GM12878 (cell line): ENCODE measurements at regions not wholly inside any gene's neighbourhood (a gene's known extent, or its start where the extent isn't known, plus 50 kb on each side); places are given as distances from the start of the nearest gene placed in this dataset.

Experiments
- ATAC-seq: fragments of 200-7000 bp; cut with Tn5 transposase; 3 replicates; pipeline ENCODE4 v1.9.1; 2020; ENCODE audit warnings: mild to moderate bottlenecking, moderate library complexity
- BruUV-seq: library from RNA; stranded (reverse); fragments of 400-500 nt; replicated peaks from 2 replicates; lab custom pipeline; 2021; lab: Mats Ljungman, UMichigan
- CTCF ChIA-PET: fragments of 300-600 bp; sonication (Branson Sonifier 250); formaldehyde crosslinking; extraction: SDS; loops from one replicate; lab custom pipeline; 2021; ENCODE audit warnings: inconsistent platforms; lab: Yijun Ruan, JAX
- POLR2A ChIA-PET: fragments of 350-600 bp; formaldehyde crosslinking; extraction: SDS; loops from one replicate; lab custom pipeline; 2021; ENCODE audit warnings: inconsistent platforms; lab: Charles Lee
- RAD21 ChIA-PET: fragments of 300-600 bp; sonication (Branson Sonifier 250); formaldehyde crosslinking; loops from one replicate; lab custom pipeline; 2023; ENCODE audit warnings: antibody characterized with exemption; ENCODE audit not compliant: unreplicated experiment; lab: Charles Lee
- SMC1A ChIA-PET: fragments of 300-600 bp; sonication (Branson Sonifier 250); formaldehyde crosslinking; loops from one replicate; lab custom pipeline; 2023; ENCODE audit not compliant: unreplicated experiment, uncharacterized antibody; lab: Charles Lee
- DNase-seq: peaks from one replicate; pipeline ENCODE4 v3.0.0-alpha.2; 2011; ENCODE audit warnings: low read depth, low spot score
- FAIRE-seq: peaks from 3 replicates; lab custom pipeline; 2011; peaks lifted over from hg19 to GRCh38; lab: Jason Lieb, UNC
- H2AFZ ChIP-seq: 2 replicates; pipeline ENCODE4 v1.6.0; 2011; ENCODE audit warnings: low read depth, low read length, control low read depth; ENCODE audit not compliant: control insufficient read depth
- H3K27ac ChIP-seq: 2 replicates; pipeline ENCODE4 v1.5.1; 2011; ENCODE audit warnings: control low read depth; ENCODE audit not compliant: control insufficient read depth, insufficient read depth
- H3K27me3 ChIP-seq, 2 experiments: replicated peaks in 1 of 2; 2 replicates each; pipeline versions ENCODE4 v1.6.0 to v1.6.1; 2011; ENCODE audit warnings: low read length in 1 of 2; ENCODE audit not compliant: control insufficient read depth in 2 of 2, insufficient read depth in 2 of 2
- H3K36me3 ChIP-seq, 2 experiments: 2 replicates each; pipeline ENCODE4 v1.5.1; 2011; ENCODE audit warnings: low read length in 1 of 2; ENCODE audit not compliant: control insufficient read depth in 2 of 2, insufficient read depth in 2 of 2
- H3K4me1 ChIP-seq: 2 replicates; pipeline ENCODE4 v1.6.1; 2011; ENCODE audit warnings: mild to moderate bottlenecking, low read length, moderate library complexity, mixed read lengths; ENCODE audit not compliant: control insufficient read depth, insufficient read depth
- H3K4me2 ChIP-seq: 2 replicates; pipeline ENCODE4 v1.6.0; 2011; ENCODE audit warnings: control low read depth; ENCODE audit not compliant: control insufficient read depth, insufficient read depth
- H3K4me3 ChIP-seq: fragments of 200-600 bp; sonication (generic); 2 replicates; pipeline ENCODE4 v1.5.1; 2016
- H3K79me2 ChIP-seq: 2 replicates; pipeline ENCODE4 v1.6.0; 2011; ENCODE audit warnings: low read length; ENCODE audit not compliant: control insufficient read depth, insufficient read depth
- H3K9ac ChIP-seq: 2 replicates; pipeline ENCODE4 v1.8.0; 2011; ENCODE audit warnings: low read length, control low read depth, mixed read lengths; ENCODE audit not compliant: control insufficient read depth, insufficient read depth
- H3K9me3 ChIP-seq: replicated peaks from 3 replicates; pipeline ENCODE4 v1.5.1; 2011; ENCODE audit warnings: mild to moderate bottlenecking, low read length; ENCODE audit not compliant: control insufficient read depth, insufficient read depth
- H4K20me1 ChIP-seq: 2 replicates; pipeline ENCODE4 v1.6.0; 2011; ENCODE audit not compliant: control insufficient read depth, insufficient read depth
- CHD4 ChIP-seq: fragments of 200-600 bp; sonication (generic); IDR thresholded peaks from 2 replicates; pipeline ENCODE4 v1.6.1; 2016; ENCODE audit warnings: mild to moderate bottlenecking
- ETV6 ChIP-seq, 2 experiments: fragments of 450-650 bp in 1 of 2; IDR thresholded peaks in 1 of 2; conservative IDR thresholded peaks in 1 of 2; 2 replicates each; pipeline ENCODE4 v1.6.1; 2014; ENCODE audit warnings: antibody characterized with exemption in 1 of 2, borderline replicate concordance in 1 of 2, low read depth in 1 of 2, mild to moderate bottlenecking in 1 of 2, moderate library complexity in 1 of 2
- KDM1A ChIP-seq: fragments of 200-600 bp; sonication (generic); IDR thresholded peaks from 2 replicates; pipeline ENCODE4 v1.6.1; 2016; ENCODE audit warnings: borderline replicate concordance
- LARP7 ChIP-seq: fragments of 450-650 bp; IDR thresholded peaks from 2 replicates; pipeline ENCODE4 v1.6.1; 2017; ENCODE audit warnings: mild to moderate bottlenecking
- NR2C2 ChIP-seq: IDR thresholded peaks from 2 replicates; pipeline ENCODE4 v1.6.1; 2011; ENCODE audit warnings: borderline replicate concordance, low read depth; ENCODE audit not compliant: control insufficient read depth, insufficient read length
- POLR2AphosphoS2 ChIP-seq: IDR thresholded peaks from 2 replicates; pipeline ENCODE4 v1.6.1; 2011; ENCODE audit warnings: low read depth, mild to moderate bottlenecking, low read length, improper control_type of control experiment, moderate library complexity
- SMC3 ChIP-seq: IDR thresholded peaks from 2 replicates; pipeline ENCODE4 v1.6.1; 2011; ENCODE audit warnings: low read length, improper control_type of control experiment, borderline replicate concordance
- ZZZ3 ChIP-seq: IDR thresholded peaks from 2 replicates; pipeline ENCODE4 v1.6.1; 2011; ENCODE audit warnings: low read depth; ENCODE audit not compliant: control insufficient read depth, insufficient read length
- WGBS: methylation state at CpG from one replicate; pipeline ENCODE4 v1.1.6; 2016; ENCODE audit warnings: low lambda C conversion rate; ENCODE audit not compliant: insufficient replicate concordance, insufficient coverage; ENCODE audit errors: missing lambda C conversion rate; 5-methylcytosine and 5-hydroxymethylcytosine counted together
- in situ Hi-C: fragments of 300-500 bp; cut with MboI; formaldehyde crosslinking; loops from 9 replicates; pipeline ENCODE4 v1.14.3; 2018; ENCODE audit warnings: mixed read lengths
- intact Hi-C: fragments of 100-400 bp; cut with micrococcal nuclease; formaldehyde crosslinking; loops from one replicate; pipeline ENCODE4 v1.14.2; 2022; ENCODE audit not compliant: unreplicated experiment
- TF ChIP-seq, protein P1 (sequence below): fragments of 450-650 bp; IDR thresholded peaks from 2 replicates; pipeline ENCODE4 v1.6.1; 2018; ENCODE audit warnings: borderline replicate concordance, mild to moderate bottlenecking; ENCODE audit not compliant: partially characterized antibody
- TF ChIP-seq, protein P2 (sequence below): IDR thresholded peaks from 2 replicates; pipeline ENCODE4 v1.6.1; 2012; ENCODE audit warnings: low read depth, low read length, improper control_type of control experiment
- TF ChIP-seq, protein P3 (sequence below): fragments of 450-650 bp; formaldehyde crosslinking; IDR thresholded peaks from 2 replicates; pipeline ENCODE4 v1.5.0; 2022; ENCODE audit warnings: mild to moderate bottlenecking, missing genetic modification characterization

DNA sequence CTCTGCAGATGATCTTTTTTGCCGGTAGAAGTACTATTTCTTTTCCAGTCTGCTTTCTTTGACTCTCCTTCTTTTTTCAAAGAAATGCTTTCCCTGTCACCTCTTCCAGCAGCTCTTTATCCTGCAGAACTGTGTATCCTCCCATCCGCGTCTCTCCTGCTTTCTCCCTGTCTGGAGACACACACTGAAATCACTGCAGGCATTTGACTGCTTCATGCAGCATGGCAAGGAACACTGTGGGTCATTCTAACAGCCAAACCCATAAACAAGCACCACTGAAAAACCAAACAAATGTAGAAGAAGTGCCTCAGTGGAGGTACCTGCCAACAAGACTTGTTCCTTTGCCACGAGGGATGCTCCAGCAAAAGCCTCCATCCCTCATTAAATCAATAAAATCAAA is 403.7 kb upstream of the CITED2 start (continued):
- TF ChIP-seq NR2C2 (no peak), ETV6 (conservative IDR thresholded peaks at IDR 0.05 in 1 of 2, IDR thresholded peaks at IDR 0.05 in 1 of 2; ENCODE audit: borderline replicate concordance in 1 of 2, low read depth in 1 of 2) (no peak)

DNA sequence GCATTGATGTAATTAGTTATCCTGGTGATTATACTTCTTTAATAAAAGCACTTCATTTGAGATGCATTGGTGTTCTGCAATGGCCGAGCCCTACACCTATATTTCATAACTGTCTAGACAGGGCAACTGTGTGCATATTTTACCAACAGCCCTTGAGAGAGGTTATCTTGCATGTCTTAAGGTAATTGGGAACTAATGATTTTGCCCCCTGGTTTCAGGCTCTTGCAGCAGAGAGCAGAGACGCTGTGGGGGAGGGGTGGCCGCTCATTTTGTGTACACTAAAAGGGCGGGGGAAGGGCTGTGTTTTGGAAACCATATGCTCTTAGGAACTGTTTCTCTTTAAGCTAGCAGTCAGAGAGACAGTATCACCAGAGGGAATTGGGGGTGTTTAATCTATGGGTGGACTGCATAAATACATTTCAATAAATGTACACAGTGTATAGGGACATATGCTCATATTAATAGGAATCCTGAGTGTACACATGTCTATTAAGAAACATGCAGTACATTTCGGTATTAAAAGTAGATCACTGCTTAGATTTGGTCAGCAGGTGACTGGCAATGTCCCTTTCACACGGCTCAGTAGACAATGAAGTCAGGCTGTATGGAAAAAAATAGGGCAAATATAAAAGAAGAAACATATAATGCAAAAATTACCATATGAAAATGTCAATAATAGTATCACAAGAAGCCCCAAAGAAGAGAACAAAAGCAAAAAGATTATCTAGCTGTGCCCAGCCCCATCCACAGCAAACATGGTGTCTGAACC is 402.9 kb upstream of the CITED2 start:
- no peak for FAIRE-seq
- Histone ChIP-seq H3K4me1 (no peaks in the 10 kb centered on the region), H3K4me2 (no peak overlapping the region), H2AFZ (no peak overlapping the region), H3K27me3 (no peaks in the 10 kb centered on the region), H3K27ac (no peak overlapping the region), H3K9me3 (no peaks in the 10 kb centered on the region), H3K4me3 (no peak overlapping the region), H3K79me2 (no peaks in the 10 kb centered on the region), H3K9ac (no peak overlapping the region), H4K20me1 (no peaks in the 10 kb centered on the region), H3K36me3 (no peaks in the 10 kb centered on the region)
- ChIA-PET RAD21 (no interaction called here), CTCF (no interaction called here), POLR2A (interaction anchor here (1.0 kb wide), 1 partner anchor 13 kb away, joined by 3 read pairs; no protein-coding TSS in a partner anchor), SMC1A (interaction anchor here (0.6 kb wide), 1 partner anchor 14 kb away, joined by 5 read pairs; no protein-coding TSS in a partner anchor)
- intact Hi-C loops, result no loop called here
- 36% methylated on average over 6 of the region's 6 CpGs for WGBS
- in situ Hi-C loops, result no loop called here
- BruUV-seq, result no TSS peak
- TF ChIP-seq SMC3 (no peak), POLR2AphosphoS2 (no peak), CHD4 (no peak), LARP7 (no peak), KDM1A (no peak), ZZZ3 (no peak)
- TF ChIP-seq, protein P1, sequence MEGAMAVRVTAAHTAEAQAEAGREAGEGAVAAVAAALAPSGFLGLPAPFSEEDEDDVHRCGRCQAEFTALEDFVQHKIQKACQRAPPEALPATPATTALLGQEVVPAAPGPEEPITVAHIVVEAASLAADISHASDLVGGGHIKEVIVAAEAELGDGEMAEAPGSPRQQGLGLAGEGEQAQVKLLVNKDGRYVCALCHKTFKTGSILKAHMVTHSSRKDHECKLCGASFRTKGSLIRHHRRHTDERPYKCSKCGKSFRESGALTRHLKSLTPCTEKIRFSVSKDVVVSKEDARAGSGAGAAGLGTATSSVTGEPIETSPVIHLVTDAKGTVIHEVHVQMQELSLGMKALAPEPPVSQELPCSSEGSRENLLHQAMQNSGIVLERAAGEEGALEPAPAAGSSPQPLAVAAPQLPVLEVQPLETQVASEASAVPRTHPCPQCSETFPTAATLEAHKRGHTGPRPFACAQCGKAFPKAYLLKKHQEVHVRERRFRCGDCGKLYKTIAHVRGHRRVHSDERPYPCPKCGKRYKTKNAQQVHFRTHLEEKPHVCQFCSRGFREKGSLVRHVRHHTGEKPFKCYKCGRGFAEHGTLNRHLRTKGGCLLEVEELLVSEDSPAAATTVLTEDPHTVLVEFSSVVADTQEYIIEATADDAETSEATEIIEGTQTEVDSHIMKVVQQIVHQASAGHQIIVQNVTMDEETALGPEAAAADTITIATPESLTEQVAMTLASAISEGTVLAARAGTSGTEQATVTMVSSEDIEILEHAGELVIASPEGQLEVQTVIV, result no peak
- TF ChIP-seq, protein P2, sequence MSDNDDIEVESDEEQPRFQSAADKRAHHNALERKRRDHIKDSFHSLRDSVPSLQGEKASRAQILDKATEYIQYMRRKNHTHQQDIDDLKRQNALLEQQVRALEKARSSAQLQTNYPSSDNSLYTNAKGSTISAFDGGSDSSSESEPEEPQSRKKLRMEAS, result no peak
- TF ChIP-seq, protein P3, sequence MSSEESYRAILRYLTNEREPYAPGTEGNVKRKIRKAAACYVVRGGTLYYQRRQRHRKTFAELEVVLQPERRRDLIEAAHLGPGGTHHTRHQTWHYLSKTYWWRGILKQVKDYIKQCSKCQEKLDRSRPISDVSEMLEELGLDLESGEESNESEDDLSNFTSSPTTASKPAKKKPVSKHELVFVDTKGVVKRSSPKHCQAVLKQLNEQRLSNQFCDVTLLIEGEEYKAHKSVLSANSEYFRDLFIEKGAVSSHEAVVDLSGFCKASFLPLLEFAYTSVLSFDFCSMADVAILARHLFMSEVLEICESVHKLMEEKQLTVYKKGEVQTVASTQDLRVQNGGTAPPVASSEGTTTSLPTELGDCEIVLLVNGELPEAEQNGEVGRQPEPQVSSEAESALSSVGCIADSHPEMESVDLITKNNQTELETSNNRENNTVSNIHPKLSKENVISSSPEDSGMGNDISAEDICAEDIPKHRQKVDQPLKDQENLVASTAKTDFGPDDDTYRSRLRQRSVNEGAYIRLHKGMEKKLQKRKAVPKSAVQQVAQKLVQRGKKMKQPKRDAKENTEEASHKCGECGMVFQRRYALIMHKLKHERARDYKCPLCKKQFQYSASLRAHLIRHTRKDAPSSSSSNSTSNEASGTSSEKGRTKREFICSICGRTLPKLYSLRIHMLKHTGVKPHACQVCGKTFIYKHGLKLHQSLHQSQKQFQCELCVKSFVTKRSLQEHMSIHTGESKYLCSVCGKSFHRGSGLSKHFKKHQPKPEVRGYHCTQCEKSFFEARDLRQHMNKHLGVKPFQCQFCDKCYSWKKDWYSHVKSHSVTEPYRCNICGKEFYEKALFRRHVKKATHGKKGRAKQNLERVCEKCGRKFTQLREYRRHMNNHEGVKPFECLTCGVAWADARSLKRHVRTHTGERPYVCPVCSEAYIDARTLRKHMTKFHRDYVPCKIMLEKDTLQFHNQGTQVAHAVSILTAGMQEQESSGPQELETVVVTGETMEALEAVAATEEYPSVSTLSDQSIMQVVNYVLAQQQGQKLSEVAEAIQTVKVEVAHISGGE (CRISPR knock-in tag), result no peak
- DNase-seq, result no peak
- no peak for ATAC-seq
